DMS79 (cell line): ENCODE measurements at regions not wholly inside any gene's neighbourhood (a gene's known extent, or its start where the extent isn't known, plus 50 kb on each side); places are given as distances from the start of the nearest gene placed in this dataset.
"Not testable (repeated sequence)": the region's sequence is repeated elsewhere in the genome, so short reads cannot be mapped to it uniquely, and the experiment has no call there.

Experiments used
- DNase-seq: peaks from one replicate; lab custom pipeline; 2025; lab: John Stamatoyannopoulos, UW

GRCh38 chr2:198913394-198914152, 544.2 kb downstream of the SATB2 start:
- DNase-seq = no peak

GRCh38 chr2:198909525-198910267, 548.0 kb downstream of the SATB2 start:
- DNase-seq = no peak

GRCh38 chr2:198905881-198906612, 551.7 kb downstream of the SATB2 start:
- DNase-seq = no peak

- no peak for DNase-seq
These were observed 555.8 kb downstream of the SATB2 start for GRCh38 chr2:198901894-198902293.

GRCh38 chr2:198900141-198900540, 557.6 kb downstream of the SATB2 start:
- DNase-seq = no peak

- no peak for DNase-seq
These were observed 567.2 kb downstream of the SATB2 start for GRCh38 chr2:198890490-198890889.

- DNase-seq = no peak
These were observed 574.1 kb downstream of the SATB2 start for GRCh38 chr2:198883604-198884003.

GRCh38 chr2:198880986-198881385, 576.8 kb downstream of the SATB2 start:
- DNase-seq = no peak

- DNase-seq = no peak
These were observed 577.3 kb downstream of the SATB2 start for GRCh38 chr2:198880421-198880820.

- DNase-seq = no peak
These were observed 583.3 kb downstream of the SATB2 start for GRCh38 chr2:198874472-198874858.

GRCh38 chr2:198873503-198874471, 584.0 kb downstream of the SATB2 start:
- DNase-seq = no peak

- no peak for DNase-seq
These were observed 594.1 kb downstream of the SATB2 start for GRCh38 chr2:198863655-198864054.

- DNase-seq = no peak
These were observed 596.7 kb downstream of the SATB2 start for GRCh38 chr2:198861080-198861479.

GRCh38 chr2:198857246-198857645, 600.5 kb downstream of the SATB2 start:
- DNase-seq = no peak

GRCh38 chr2:198855746-198856145, 602.0 kb downstream of the SATB2 start:
- not testable (repeated sequence) for DNase-seq

- DNase-seq = no peak
These were observed 605.5 kb downstream of the SATB2 start for GRCh38 chr2:198852248-198852647.

- no peak for DNase-seq
These were observed 632.2 kb downstream of the SATB2 start for GRCh38 chr2:198825534-198825933.

GRCh38 chr2:198817536-198817935, 640.2 kb downstream of the SATB2 start:
- no peak for DNase-seq

GRCh38 chr2:198815626-198816025, 642.1 kb downstream of the SATB2 start:
- DNase-seq = no peak

- DNase-seq = no peak
These were observed 646.5 kb downstream of the SATB2 start for GRCh38 chr2:198811198-198811597.

- no peak for DNase-seq
These were observed 647.8 kb downstream of the SATB2 start for GRCh38 chr2:198809976-198810375.

GRCh38 chr2:198807131-198807530, 650.6 kb downstream of the SATB2 start:
- no peak for DNase-seq
